Panc1 (cell line): ENCODE measurements at regions not wholly inside any gene's neighbourhood (a gene's known extent, or its start where the extent isn't known, plus 50 kb on each side); places are given as distances from the start of the nearest gene placed in this dataset.

Experiments
- ATAC-seq: fragments of 200-7000 bp; cut with Tn5 transposase; 2 replicates; pipeline ENCODE4 v1.9.1; 2020; ENCODE audit warnings: mild to moderate bottlenecking, moderate library complexity
- BruUV-seq: library from RNA; stranded (reverse); fragments of 400-500 nt; replicated peaks from 2 replicates; lab custom pipeline; 2021; lab: Mats Ljungman, UMichigan
- CTCF ChIA-PET: fragments of 300-600 bp; sonication (Branson Sonifier 250); formaldehyde crosslinking; loops from one replicate; lab custom pipeline; 2022; ENCODE audit warnings: antibody characterized with exemption; lab: Charles Lee
- POLR2A ChIA-PET: fragments of 300-600 bp; sonication (Branson Sonifier 250); formaldehyde crosslinking; loops from one replicate; lab custom pipeline; 2022; ENCODE audit warnings: antibody characterized with exemption; lab: Charles Lee
- DNase-seq: peaks from one replicate; pipeline ENCODE4 v3.0.0-alpha.2; 2010; ENCODE audit warnings: low read depth, low spot score
- H3K27ac ChIP-seq: 2 replicates; pipeline ENCODE4 v1.5.1; 2011; ENCODE audit warnings: mild to moderate bottlenecking, low read length, inconsistent platforms
- H3K27me3 ChIP-seq: fragments of 200-500 bp; sonication (Bioruptor generic); 2 replicates; pipeline ENCODE4 v1.6.0; 2014; ENCODE audit warnings: low read length, inconsistent platforms; ENCODE audit not compliant: control insufficient read depth, insufficient read depth
- H3K36me3 ChIP-seq: fragments of 200-500 bp; sonication (Bioruptor generic); 2 replicates; pipeline ENCODE4 v1.5.1; 2014; ENCODE audit warnings: inconsistent platforms, mild to moderate bottlenecking, low read length, moderate library complexity; ENCODE audit not compliant: control insufficient read depth, insufficient read depth
- H3K4me1 ChIP-seq: 2 replicates; pipeline ENCODE4 v1.5.1; 2011; ENCODE audit warnings: inconsistent platforms, mild to moderate bottlenecking, low read length, moderate library complexity; ENCODE audit not compliant: control insufficient read depth, insufficient read depth
- H3K4me3 ChIP-seq, 2 experiments: 2 replicates each; pipeline ENCODE4 v1.5.1; 2011 to 2012; ENCODE audit warnings: low read depth in 2 of 2, low read length in 2 of 2, mild to moderate bottlenecking in 2 of 2, inconsistent platforms in 1 of 2, moderate library complexity in 1 of 2
- H3K9me3 ChIP-seq: fragments of 200-500 bp; sonication (Bioruptor generic); 2 replicates; pipeline ENCODE4 v1.5.1; 2014; ENCODE audit warnings: low read depth, mild to moderate bottlenecking, inconsistent platforms, low read length, moderate library complexity; ENCODE audit not compliant: control insufficient read depth, insufficient read depth
- CTCF ChIP-seq: fragments of 450-650 bp; IDR thresholded peaks from 2 replicates; pipeline ENCODE4 v1.5.1; 2017; ENCODE audit warnings: mild to moderate bottlenecking
- POLR2AphosphoS5 ChIP-seq: IDR thresholded peaks from 2 replicates; pipeline ENCODE4 v1.6.1; 2012; ENCODE audit warnings: mild to moderate bottlenecking, low read depth, low read length, moderate library complexity
- REST ChIP-seq, 2 experiments: IDR thresholded peaks; 2 replicates each; pipeline ENCODE4 v1.6.1; 2011 to 2012; ENCODE audit warnings: low read depth in 2 of 2, control low read depth in 1 of 2, low read length in 1 of 2, mild to moderate bottlenecking in 1 of 2, moderate library complexity in 1 of 2; ENCODE audit not compliant: insufficient read depth in 1 of 2
- SIN3A ChIP-seq: IDR thresholded peaks from 2 replicates; pipeline ENCODE4 v1.6.1; 2012; ENCODE audit warnings: low read depth, mild to moderate bottlenecking, low read length, moderate library complexity, borderline replicate concordance; ENCODE audit not compliant: insufficient read depth
- TCF7L2 ChIP-seq: IDR thresholded peaks from 2 replicates; pipeline ENCODE4 v1.6.1; 2011; ENCODE audit warnings: mild to moderate bottlenecking, low read depth, low read length, inconsistent platforms
- in situ Hi-C: cut with HindIII; loops from 2 replicates; pipeline ENCODE4 v1.10.0; 2016; ENCODE audit warnings: low sequenced_read_pairs, low pct_unique_long_range_greater_than_20kb
- intact Hi-C: fragments of 100-400 bp; cut with micrococcal nuclease; formaldehyde crosslinking; loops from one replicate; pipeline ENCODE4 v1.10.0; 2022; ENCODE audit not compliant: unreplicated experiment

- no peak for DNase-seq
Observed at GRCh38 chr18:42654556-42654955, 460.9 kb downstream of the RIT2 start.

GRCh38 chr18:42657551-42657950 lies 457.9 kb downstream of the RIT2 start:
- in situ Hi-C loops: no loop called here
- Histone ChIP-seq H3K27me3 (no peaks in the 10 kb centered on the region), H3K36me3 (no peaks in the 10 kb centered on the region), H3K27ac (no peak overlapping the region), H3K4me3 (no peak overlapping the region), H3K4me1 (no peaks in the 10 kb centered on the region), H3K9me3 (no peaks in the 10 kb centered on the region)
- no peak for TF ChIP-seq CTCF
- TF ChIP-seq REST (IDR thresholded peaks at IDR 0.05; ENCODE audit: insufficient read depth in 1 of 2, low read depth in 2 of 2, low read length in 1 of 2): no peak
- no peak for TF ChIP-seq POLR2AphosphoS5
- no peak for TF ChIP-seq SIN3A
- no peak for TF ChIP-seq TCF7L2
- ChIA-PET POLR2A (no interaction called here), CTCF (no interaction called here)
- DNase-seq (no peak), ATAC-seq (no peak)
- no TSS peak for BruUV-seq
- intact Hi-C loops: no loop called here

More at GRCh38 chr18:42654556-42654955, 460.9 kb downstream of the RIT2 start:
- no peaks in the 10 kb centered on the region for H3K4me1 ChIP-seq
- TF ChIP-seq REST (IDR thresholded peaks at IDR 0.05; ENCODE audit: insufficient read depth in 1 of 2, low read depth in 2 of 2, low read length in 1 of 2) (no peak), SIN3A (no peak), POLR2AphosphoS5 (no peak), CTCF (no peak), TCF7L2 (no peak)
- no peak for ATAC-seq
- POLR2A ChIA-PET: no interaction called here
- no peaks in the 10 kb centered on the region for H3K36me3 ChIP-seq
- intact Hi-C loops: no loop called here
- in situ Hi-C loops: no loop called here
- H3K9me3 ChIP-seq: no peaks in the 10 kb centered on the region
- H3K27ac ChIP-seq: no peak overlapping the region
- CTCF ChIA-PET: no interaction called here
- H3K27me3 ChIP-seq: no peaks in the 10 kb centered on the region
- BruUV-seq: no TSS peak
- H3K4me3 ChIP-seq: no peak overlapping the region
